IPS DF 4.7 (cell line): ENCODE measurements at regions not wholly inside any gene's neighbourhood (a gene's known extent, or its start where the extent isn't known, plus 50 kb on each side); places are given as distances from the start of the nearest gene placed in this dataset.

Source experiments
- DNase-seq: peaks from one replicate; pipeline ENCODE4 v3.0.0-alpha.2; 2013; ENCODE audit warnings: low spot score; ENCODE audit errors: extremely low read depth

- DNase-seq = no peak
Measured at GRCh38 chr16:62620275-62620674, 584.0 kb upstream of the CDH8 start.

GRCh38 chr16:62615526-62615925 is 579.3 kb upstream of the CDH8 start:
- no peak for DNase-seq

- DNase-seq = no peak
Measured at GRCh38 chr16:62610291-62610690, 574.1 kb upstream of the CDH8 start.

DNA sequence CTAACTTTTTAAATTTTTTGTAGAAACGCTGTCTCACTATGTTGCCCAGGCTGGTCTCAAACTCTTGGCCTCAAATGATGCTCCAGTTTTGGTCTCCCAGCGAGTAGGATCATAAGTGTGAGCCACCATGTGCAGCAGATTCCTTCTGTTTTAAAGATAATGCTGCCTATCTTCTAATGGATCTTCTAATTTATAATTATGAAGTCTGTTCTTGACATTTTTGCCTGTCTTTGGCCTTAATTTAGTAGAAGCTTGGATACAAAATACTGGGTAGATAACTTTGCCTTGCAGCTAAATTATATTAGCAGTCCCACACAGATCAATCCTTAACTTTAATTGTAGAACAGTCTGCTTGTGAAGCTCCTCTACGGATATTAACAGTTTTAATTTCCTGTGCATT is 566.6 kb upstream of the CDH8 start:
- no peak for DNase-seq

DNA sequence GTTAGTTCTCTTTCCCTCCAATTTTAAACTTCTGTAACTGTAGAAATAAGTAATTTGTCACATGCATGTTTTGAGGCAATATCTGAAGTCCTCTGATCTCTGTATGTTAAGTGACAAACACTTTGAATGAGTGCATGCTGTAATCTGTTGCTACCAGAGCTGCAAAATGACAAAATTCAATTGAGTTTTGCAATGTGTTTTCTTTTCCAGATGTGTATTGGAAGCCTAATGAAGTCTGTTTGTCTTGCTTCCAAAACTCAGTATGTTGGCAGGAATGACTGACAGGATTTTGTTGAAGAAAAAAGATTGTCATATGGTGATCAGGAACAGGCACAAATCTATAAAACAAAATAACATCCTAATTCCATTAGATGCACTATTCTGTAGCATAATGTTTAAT is 561.6 kb upstream of the CDH8 start:
- DNase-seq = no peak

- no peak for DNase-seq
Measured at GRCh38 chr16:62596584-62596983, 560.3 kb upstream of the CDH8 start.

- no peak for DNase-seq
Measured at GRCh38 chr16:62596125-62596524, 559.9 kb upstream of the CDH8 start.

DNA sequence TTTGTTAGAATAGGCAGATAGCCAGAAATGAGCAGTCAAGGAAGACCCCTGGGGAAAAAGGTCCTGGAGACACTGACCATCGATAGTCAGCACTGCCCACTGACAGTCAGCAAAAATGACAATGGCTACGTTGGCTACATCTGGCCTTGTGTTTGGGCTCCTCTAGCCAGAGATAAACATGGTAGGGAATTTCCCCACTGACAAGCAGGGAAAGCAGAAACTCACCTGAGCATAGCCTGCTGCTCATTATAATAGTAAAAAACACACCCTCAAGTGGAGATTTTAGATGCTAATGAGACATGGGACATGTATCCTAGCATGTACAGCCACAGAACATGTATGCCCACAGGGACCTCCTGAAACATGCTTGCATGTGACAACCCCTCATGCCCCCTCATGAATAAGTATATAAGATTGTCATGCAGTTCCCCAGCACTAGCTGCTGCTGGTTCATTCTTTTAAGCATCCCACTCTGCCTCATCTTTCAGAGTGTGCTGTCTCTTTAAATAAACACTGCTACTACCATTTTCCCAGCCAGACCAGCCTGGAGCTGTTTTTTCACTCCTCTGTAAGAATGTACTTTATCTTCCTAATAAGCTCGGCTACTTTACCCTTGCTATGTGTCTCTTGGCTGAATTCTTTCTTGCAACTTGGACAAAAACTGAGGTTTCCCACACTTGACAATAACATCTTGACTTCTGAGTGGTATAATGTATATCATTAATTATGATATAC is 550.1 kb upstream of the CDH8 start:
- DNase-seq = no peak

DNA sequence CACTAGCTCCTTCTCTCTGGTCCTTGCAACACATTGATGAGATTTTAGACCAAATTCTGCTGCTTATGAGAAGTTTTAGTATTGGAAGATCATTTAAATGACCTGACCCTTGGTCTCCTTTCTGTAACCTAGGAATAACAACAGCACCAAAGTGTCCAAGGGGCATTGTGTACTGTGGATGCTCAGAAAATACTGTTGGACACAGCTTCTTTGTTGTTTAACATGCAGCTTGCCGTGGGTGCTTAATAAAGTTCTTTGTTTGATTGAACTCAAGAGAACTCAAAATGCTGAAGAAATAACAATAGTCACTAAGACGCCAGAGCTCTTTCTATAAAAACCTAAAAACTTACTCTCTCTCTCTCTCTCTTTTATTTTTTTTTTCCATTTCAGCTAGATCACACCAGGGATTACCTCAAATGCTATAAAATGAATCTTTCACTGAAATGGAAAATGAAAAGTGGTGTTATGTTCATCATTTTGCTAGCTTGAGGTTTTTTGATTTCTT is 548.9 kb upstream of the CDH8 start:
- DNase-seq = no peak

- no peak for DNase-seq
Measured at GRCh38 chr16:62583414-62583813, 547.2 kb upstream of the CDH8 start.

- DNase-seq = no peak
Measured at GRCh38 chr16:62573466-62573865, 537.2 kb upstream of the CDH8 start.

DNA sequence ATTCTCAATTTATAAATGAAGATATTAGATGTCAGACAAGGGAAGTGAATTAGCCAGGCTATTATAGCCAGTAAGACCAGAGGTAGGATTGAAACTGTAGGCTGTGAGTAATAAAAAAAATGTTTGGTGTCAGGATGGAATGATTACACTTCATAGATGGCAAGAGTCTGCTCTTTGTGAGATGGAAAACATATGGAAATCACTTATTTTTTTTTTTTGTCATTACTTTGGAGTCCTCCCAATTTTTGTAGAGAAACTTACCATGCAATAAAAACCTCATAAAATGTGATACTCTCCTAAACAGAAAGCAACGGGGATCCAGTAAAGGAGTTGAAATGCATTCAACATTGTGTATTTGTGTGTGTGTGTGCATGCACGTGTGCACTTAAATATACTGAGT is 532.7 kb upstream of the CDH8 start:
- DNase-seq = no peak

- DNase-seq = no peak
Measured at GRCh38 chr16:62565706-62566105, 529.5 kb upstream of the CDH8 start.

DNA sequence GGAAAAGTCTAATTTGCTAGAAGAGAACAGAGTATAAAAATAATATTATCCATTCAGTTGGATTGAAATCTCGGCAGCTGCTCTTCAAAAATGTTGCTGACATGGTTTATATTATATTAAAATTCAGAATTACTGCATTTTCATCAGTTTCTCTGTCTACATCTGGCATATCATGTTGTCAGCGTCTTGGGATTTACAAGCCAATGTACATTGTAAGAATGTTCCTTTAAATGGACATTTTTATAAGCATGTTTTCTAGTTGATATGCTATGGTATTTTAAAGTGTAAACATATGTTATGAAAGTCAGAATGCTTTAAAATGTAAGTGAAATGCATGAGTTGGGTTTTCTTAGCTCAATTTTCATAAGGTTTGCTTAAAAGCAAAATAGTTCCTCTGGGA is 528.1 kb upstream of the CDH8 start:
- DNase-seq = no peak

DNA sequence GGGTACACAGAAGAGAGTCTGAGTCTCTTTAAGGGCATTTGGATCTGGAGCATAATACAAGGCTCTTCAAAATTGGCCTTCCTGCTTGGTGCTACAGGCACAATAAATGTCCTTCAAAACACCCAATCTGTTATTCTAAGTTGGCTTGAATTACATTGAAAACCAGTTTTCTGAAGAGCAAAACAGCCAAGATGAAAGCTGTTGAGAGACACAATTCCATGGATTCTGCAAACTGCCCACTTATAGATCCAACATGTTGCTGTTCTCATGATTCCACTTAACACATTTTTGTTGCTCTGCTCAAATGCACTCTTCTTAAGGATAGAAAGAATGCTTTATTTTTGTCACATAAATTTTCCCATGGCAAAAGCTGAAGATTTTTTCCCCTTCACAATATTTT is 525.9 kb upstream of the CDH8 start:
- no peak for DNase-seq

GRCh38 chr16:62549875-62550274 is 513.6 kb upstream of the CDH8 start:
- DNase-seq = no peak

DNA sequence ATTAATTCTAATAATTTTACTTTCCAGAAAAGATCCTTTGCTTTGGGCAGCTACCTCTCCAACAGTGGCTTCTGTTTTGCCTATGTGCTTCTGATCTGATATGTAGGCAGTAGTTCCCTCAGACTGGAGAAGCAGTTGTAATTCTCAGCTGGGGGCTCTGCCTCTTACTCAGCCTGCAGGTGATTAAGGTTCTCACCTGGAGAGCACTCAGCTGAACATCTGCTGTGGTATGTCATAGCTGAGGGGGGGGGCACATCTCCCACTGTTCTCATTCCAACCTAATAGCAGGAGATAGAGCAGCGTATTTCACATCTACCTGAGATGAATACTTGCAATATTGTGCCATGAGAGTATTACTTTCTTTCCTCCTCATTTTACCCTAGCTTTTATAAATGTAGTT is 511.9 kb upstream of the CDH8 start:
- no peak for DNase-seq

DNA sequence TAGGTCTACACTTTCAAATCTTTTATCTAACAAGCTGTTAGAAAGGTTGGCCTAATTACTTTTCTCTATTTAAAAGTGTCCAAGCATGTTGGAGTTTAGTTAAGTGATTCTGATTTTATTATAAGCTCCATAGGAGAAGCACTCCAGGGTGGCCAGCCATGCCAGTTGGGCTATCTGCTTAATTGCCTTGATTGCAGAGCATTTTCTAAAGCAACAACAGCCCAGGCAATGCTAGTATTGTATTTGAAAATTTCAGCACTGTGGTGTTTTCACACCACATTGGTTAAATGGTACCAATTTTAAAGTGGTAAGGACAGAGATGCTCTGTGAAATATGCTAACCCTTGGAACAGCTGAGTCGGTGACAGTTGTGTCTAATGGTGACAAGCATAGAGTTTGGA is 510.5 kb upstream of the CDH8 start:
- DNase-seq = no peak

GRCh38 chr16:62545039-62545438 is 508.8 kb upstream of the CDH8 start:
- DNase-seq = no peak

DNA sequence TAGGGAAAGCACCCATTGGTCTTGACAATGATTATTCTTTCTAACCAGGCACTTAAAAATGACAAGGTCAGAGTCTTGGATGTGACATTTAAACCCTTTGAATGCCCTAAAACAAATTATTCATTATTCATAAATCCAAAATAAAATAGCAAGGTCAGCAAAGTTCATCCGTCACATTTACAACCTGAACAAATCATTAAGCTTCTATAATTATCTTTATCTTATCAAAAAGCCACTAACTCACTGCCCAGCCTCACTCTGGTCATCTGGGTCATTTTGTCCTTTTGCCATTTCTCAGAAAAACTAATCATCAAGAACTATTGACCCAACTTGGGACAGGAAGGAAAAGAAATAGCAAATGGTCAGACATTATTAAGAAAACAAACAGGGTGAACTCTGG is 507.3 kb upstream of the CDH8 start:
- DNase-seq = no peak

DNA sequence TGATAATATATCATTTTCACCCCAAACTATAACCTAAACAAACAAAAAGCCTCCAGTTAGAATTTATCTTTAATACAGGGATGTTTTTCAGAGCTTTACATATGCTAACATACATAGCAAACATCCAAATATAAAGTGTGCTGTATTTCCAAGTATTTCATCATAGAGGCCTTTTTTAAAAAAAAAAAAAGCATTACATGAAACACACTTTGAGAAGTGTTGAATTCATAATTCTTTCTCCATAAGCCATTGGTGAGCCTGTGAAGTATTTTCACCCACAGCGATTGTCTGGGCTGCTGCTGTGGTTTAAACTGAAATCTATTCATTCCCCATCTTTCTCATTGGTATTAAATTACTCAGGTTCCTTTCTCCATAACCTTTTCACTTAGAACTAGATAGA is 503.4 kb upstream of the CDH8 start:
- no peak for DNase-seq

DNA sequence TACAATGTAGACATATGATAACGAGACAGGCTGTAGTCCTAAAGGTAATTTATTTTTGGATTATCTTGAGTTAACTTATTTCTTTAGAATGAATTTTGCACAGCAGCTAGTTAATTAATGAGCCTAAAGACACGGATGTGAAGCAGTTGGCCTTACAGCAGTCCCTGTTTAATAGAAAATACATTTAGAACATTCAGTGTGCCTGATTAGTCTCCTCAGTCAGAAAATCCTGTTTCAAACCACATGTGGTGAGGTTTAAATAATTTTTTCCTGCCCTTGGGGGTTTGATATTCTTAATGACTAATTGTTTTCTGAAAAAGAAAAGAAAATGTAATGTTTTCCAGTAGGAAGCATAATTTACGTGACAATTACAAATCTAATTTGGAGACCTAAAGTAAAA is 494.2 kb upstream of the CDH8 start:
- no peak for DNase-seq

DNA sequence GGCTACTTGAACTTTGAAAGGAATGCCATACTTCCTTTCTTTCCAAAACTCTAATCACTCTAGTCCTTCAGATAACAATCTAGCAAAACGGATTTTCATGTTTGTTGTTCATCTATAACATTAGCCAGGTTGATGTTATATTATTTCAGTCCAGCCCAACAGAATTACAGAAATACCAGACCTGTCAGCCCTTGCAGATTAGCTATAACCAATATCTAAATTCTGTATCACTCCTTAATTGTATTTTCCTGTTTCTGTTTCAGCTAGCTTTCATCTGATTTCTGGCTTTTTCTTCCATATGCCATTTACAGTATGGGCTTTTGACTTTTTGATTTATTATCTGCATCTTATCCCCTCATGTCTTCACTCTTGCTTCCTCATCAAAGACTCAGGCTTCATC is 479.8 kb upstream of the CDH8 start:
- no peak for DNase-seq

GRCh38 chr16:62503073-62503472 is 466.8 kb upstream of the CDH8 start:
- DNase-seq = no peak
